IMR-90 (cell line): ENCODE measurements at regions not wholly inside any gene's neighbourhood (a gene's known extent, or its start where the extent isn't known, plus 50 kb on each side); places are given as distances from the start of the nearest gene placed in this dataset.

Experiments used
- ATAC-seq: fragments of 200-7000 bp; cut with Tn5 transposase; 2 replicates; pipeline ENCODE4 v1.9.1; 2020; ENCODE audit warnings: low read depth, mild to moderate bottlenecking, moderate library complexity
- BruUV-seq: library from RNA; stranded (reverse); fragments of 400-500 nt; replicated peaks from 2 replicates; lab custom pipeline; 2021; lab: Mats Ljungman, UMichigan
- CTCF ChIA-PET: fragments of 300-600 bp; formaldehyde crosslinking; extraction: SDS; loops from one replicate; lab custom pipeline; 2021; ENCODE audit warnings: antibody characterized with exemption; lab: Yijun Ruan, JAX
- POLR2A ChIA-PET: fragments of 300-600 bp; sonication (Branson Sonifier 250); formaldehyde crosslinking; loops from one replicate; lab custom pipeline; 2022; ENCODE audit warnings: antibody characterized with exemption; ENCODE audit not compliant: unreplicated experiment; lab: Charles Lee
- DNase-seq: peaks from one replicate; pipeline ENCODE4 v3.0.0; 2013
- H2AFZ ChIP-seq: replicated peaks from 2 replicates; pipeline ENCODE3; 2013; ENCODE audit warnings: low read length, mild to moderate bottlenecking; ENCODE audit not compliant: poor library complexity
- H2AK5ac ChIP-seq: 2 replicates; pipeline ENCODE4 v1.6.1; 2013; ENCODE audit warnings: low read depth, low read length, inconsistent platforms
- H2AK9ac ChIP-seq: replicated peaks from 2 replicates; pipeline ENCODE3; 2013; ENCODE audit warnings: mild to moderate bottlenecking, low read depth, low read length, moderate library complexity; ENCODE audit not compliant: poor library complexity
- H2BK120ac ChIP-seq: 2 replicates; pipeline ENCODE4 v1.6.1; 2013; ENCODE audit warnings: low read depth, low read length, inconsistent platforms
- H2BK15ac ChIP-seq: 3 replicates; pipeline ENCODE4 v1.6.1; 2013; ENCODE audit warnings: low read depth, low read length, inconsistent platforms
- H2BK20ac ChIP-seq: 2 replicates; pipeline ENCODE4 v1.6.1; 2013; ENCODE audit warnings: low read depth, mild to moderate bottlenecking, inconsistent platforms, low read length, moderate library complexity
- H2BK5ac ChIP-seq: 2 replicates; pipeline ENCODE4 v1.6.1; 2013; ENCODE audit warnings: mild to moderate bottlenecking, low read depth, low read length, inconsistent platforms; ENCODE audit not compliant: poor library complexity, severe bottlenecking
- H3K14ac ChIP-seq: replicated peaks from 2 replicates; pipeline ENCODE4 v1.6.1; 2013; ENCODE audit warnings: low read depth, low read length, inconsistent platforms
- H3K18ac ChIP-seq: 2 replicates; pipeline ENCODE4 v1.6.1; 2013; ENCODE audit warnings: low read depth, low read length, control low read depth
- H3K23ac ChIP-seq: 2 replicates; pipeline ENCODE4 v1.6.1; 2013; ENCODE audit warnings: low read depth, low read length, inconsistent platforms
- H3K27ac ChIP-seq: 2 replicates; pipeline ENCODE4 v1.5.1; 2013; ENCODE audit warnings: mild to moderate bottlenecking, control low read depth, low read length; ENCODE audit not compliant: insufficient read depth
- H3K27me3 ChIP-seq: 2 replicates; pipeline ENCODE4 v1.6.1; 2013; ENCODE audit warnings: low read length; ENCODE audit not compliant: control insufficient read depth, insufficient read depth
- H3K36me3 ChIP-seq: 2 replicates; pipeline ENCODE4 v1.6.1; 2013; ENCODE audit warnings: low read length, mixed read lengths; ENCODE audit not compliant: control insufficient read depth, insufficient read depth
- H3K4ac ChIP-seq: 2 replicates; pipeline ENCODE4 v1.6.1; 2013; ENCODE audit warnings: low read depth, low read length, inconsistent platforms
- H3K4me1 ChIP-seq: 2 replicates; pipeline ENCODE4 v1.6.1; 2013; ENCODE audit warnings: low read length, mixed read lengths; ENCODE audit not compliant: control insufficient read depth, insufficient read depth
- H3K4me2 ChIP-seq: 2 replicates; pipeline ENCODE4 v1.6.1; 2013; ENCODE audit warnings: low read depth, mild to moderate bottlenecking, control low read depth, low read length, moderate library complexity
- H3K4me3 ChIP-seq: 2 replicates; pipeline ENCODE4 v1.5.1; 2013; ENCODE audit warnings: low read depth, mild to moderate bottlenecking, control low read depth, low read length, moderate library complexity; ENCODE audit not compliant: insufficient read depth
- H3K56ac ChIP-seq: 2 replicates; pipeline ENCODE4 v1.6.1; 2013; ENCODE audit warnings: low read length, inconsistent platforms; ENCODE audit not compliant: insufficient read depth; ENCODE audit errors: extremely low read depth
- H3K79me1 ChIP-seq, 2 experiments: 2 replicates each; pipeline ENCODE4 v1.6.1; 2013; ENCODE audit warnings: low read length in 2 of 2, inconsistent platforms in 1 of 2, low read depth in 1 of 2
- H3K9ac ChIP-seq: 2 replicates; pipeline ENCODE4 v1.6.1; 2013; ENCODE audit warnings: low read depth, low read length, control low read depth
- H3K9me1 ChIP-seq: 2 replicates; pipeline ENCODE4 v1.6.1; 2013; ENCODE audit warnings: low read length, inconsistent platforms; ENCODE audit not compliant: insufficient read depth
- H3K9me3 ChIP-seq: 2 replicates; pipeline ENCODE4 v1.6.1; 2013; ENCODE audit warnings: low read length; ENCODE audit not compliant: control insufficient read depth, insufficient read depth
- H4K20me1 ChIP-seq: 2 replicates; pipeline ENCODE4 v1.6.1; 2013; ENCODE audit warnings: low read length, inconsistent platforms; ENCODE audit not compliant: insufficient read depth
- H4K5ac ChIP-seq: 2 replicates; pipeline ENCODE4 v1.6.1; 2013; ENCODE audit warnings: mild to moderate bottlenecking, low read depth, low read length, control low read depth
- H4K8ac ChIP-seq, 2 experiments: 2 replicates each; pipeline ENCODE4 v1.6.1; 2013; ENCODE audit warnings: low read depth in 2 of 2, low read length in 2 of 2, control low read depth in 1 of 2, inconsistent platforms in 1 of 2
- H4K91ac ChIP-seq: 2 replicates; pipeline ENCODE4 v1.6.1; 2013; ENCODE audit warnings: low read depth, low read length, inconsistent platforms; ENCODE audit not compliant: insufficient read depth
- BHLHE40 ChIP-seq: fragments of 150-350 bp; IDR thresholded peaks from 2 replicates; pipeline ENCODE4 v1.6.1; 2016; ENCODE audit warnings: mild to moderate bottlenecking, low read depth, low read length
- FOS ChIP-seq: fragments of 150-350 bp; IDR thresholded peaks from 2 replicates; pipeline ENCODE4 v1.6.1; 2016; ENCODE audit warnings: low read depth, low read length
- MAZ ChIP-seq: IDR thresholded peaks from 2 replicates; pipeline ENCODE4 v1.6.1; 2012; ENCODE audit warnings: low read depth, mild to moderate bottlenecking, low read length, improper control_type of control experiment, moderate library complexity, borderline replicate concordance
- MXI1 ChIP-seq: IDR thresholded peaks from 2 replicates; pipeline ENCODE4 v1.6.1; 2012; ENCODE audit warnings: low read depth, mild to moderate bottlenecking, low read length, moderate library complexity, borderline replicate concordance
- RAD21 ChIP-seq: IDR thresholded peaks from 2 replicates; pipeline ENCODE4 v1.6.1; 2012; ENCODE audit warnings: low read length, improper control_type of control experiment
- SMC3 ChIP-seq: fragments of 150-350 bp; IDR thresholded peaks from 2 replicates; pipeline ENCODE4 v1.6.1; 2016; ENCODE audit warnings: low read depth, mild to moderate bottlenecking, antibody characterized with exemption, low read length, moderate library complexity
- WGBS, 2 experiments: methylation state at CpG; one replicate each; pipeline versions ENCODE4 v1.1.5 to v1.1.7; 2013; ENCODE audit warnings: missing lambda C conversion rate in 2 of 2; ENCODE audit not compliant: insufficient read length in 1 of 2; ENCODE audit errors: extremely low coverage in 2 of 2; 5-methylcytosine and 5-hydroxymethylcytosine counted together
- dilution Hi-C: fragments of 300-500 bp; cut with HindIII; formaldehyde crosslinking; loops from one replicate; pipeline ENCODE4 v1.14.3; 2018; ENCODE audit warnings: low sequenced_read_pairs; ENCODE audit not compliant: unreplicated experiment
- in situ Hi-C: fragments of 300-500 bp; cut with MboI; formaldehyde crosslinking; loops from 3 replicates; pipeline ENCODE4 v1.14.3; 2019; ENCODE audit warnings: low sequenced_read_pairs, inconsistent platforms, mixed read lengths
- intact Hi-C: fragments of 100-400 bp; cut with micrococcal nuclease; formaldehyde crosslinking; loops from 2 replicates; pipeline ENCODE4 v1.10.0; 2022
- TF ChIP-seq, protein P1 (sequence below): conservative IDR thresholded peaks from 2 replicates; pipeline ENCODE4 v1.5.1; 2012; ENCODE audit warnings: mild to moderate bottlenecking, low read depth, low read length, improper control_type of control experiment

DNA sequence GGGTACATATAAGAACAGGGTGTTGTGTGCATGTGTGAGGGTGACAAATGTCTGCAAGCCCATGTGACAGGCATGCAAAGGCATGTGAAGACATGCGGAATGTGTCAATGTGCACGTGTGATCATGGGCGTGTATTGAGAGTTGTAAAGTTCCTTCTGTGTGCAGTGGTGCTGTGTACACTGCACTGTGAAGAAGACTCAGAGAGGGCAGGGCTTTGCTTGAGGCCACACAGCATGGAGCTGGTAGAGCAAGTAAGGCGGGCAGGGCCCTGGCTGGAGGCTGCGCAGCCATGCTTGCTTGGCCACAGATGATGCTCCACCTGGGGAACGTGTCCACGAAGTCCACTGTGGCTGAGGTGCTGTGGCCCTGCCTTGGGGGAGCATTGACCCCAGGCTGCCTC lies 66.8 kb downstream of the PTPRS start:
- Histone ChIP-seq H3K4me1 (no peaks in the 10 kb centered on the region), H2AFZ (no peak overlapping the region), H4K91ac (no peak overlapping the region), H3K14ac (no peak overlapping the region), H3K56ac (no peak overlapping the region), H4K8ac (no peak overlapping the region), H3K9ac (no peak overlapping the region), H2BK20ac (no peak overlapping the region), H2AK9ac (peak overlapping the region; percentile 42), H3K23ac (no peak overlapping the region), H3K9me1 (peaks cover 9% of the 10 kb centered on the region), H3K18ac (no peak overlapping the region), H3K9me3 (no peaks in the 10 kb centered on the region), H3K27ac (no peak overlapping the region), H2BK15ac (no peak overlapping the region), H3K4ac (no peak overlapping the region), H3K36me3 (peaks cover 44% of the 10 kb centered on the region), H2AK5ac (no peak overlapping the region), H3K27me3 (no peaks in the 10 kb centered on the region), H3K4me3 (no peak overlapping the region), H2BK5ac (no peak overlapping the region), H4K5ac (no peak overlapping the region), H4K20me1 (no peaks in the 10 kb centered on the region), H3K4me2 (no peak overlapping the region), H2BK120ac (no peak overlapping the region), H3K79me1 (peaks cover 0 to 3% of the 10 kb centered on the region in 2 experiments; a peak in 3 of 4 replicates)
- no TSS peak for BruUV-seq
- dilution Hi-C loops: no loop called here
- 98% methylated on average over 6 of the region's 7 CpGs; no CpG with 5 or more reads in 1 of the 2 experiments for WGBS, 2 experiments
- TF ChIP-seq MXI1 (no peak), SMC3 (no peak), FOS (no peak), RAD21 (no peak), BHLHE40 (no peak), MAZ (no peak)
- TF ChIP-seq, protein P1, sequence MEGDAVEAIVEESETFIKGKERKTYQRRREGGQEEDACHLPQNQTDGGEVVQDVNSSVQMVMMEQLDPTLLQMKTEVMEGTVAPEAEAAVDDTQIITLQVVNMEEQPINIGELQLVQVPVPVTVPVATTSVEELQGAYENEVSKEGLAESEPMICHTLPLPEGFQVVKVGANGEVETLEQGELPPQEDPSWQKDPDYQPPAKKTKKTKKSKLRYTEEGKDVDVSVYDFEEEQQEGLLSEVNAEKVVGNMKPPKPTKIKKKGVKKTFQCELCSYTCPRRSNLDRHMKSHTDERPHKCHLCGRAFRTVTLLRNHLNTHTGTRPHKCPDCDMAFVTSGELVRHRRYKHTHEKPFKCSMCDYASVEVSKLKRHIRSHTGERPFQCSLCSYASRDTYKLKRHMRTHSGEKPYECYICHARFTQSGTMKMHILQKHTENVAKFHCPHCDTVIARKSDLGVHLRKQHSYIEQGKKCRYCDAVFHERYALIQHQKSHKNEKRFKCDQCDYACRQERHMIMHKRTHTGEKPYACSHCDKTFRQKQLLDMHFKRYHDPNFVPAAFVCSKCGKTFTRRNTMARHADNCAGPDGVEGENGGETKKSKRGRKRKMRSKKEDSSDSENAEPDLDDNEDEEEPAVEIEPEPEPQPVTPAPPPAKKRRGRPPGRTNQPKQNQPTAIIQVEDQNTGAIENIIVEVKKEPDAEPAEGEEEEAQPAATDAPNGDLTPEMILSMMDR: no peak
- in situ Hi-C loops: no loop called here
- CTCF ChIA-PET: no interaction called here
- ATAC-seq (no peak), DNase-seq (no peak)
- intact Hi-C loops: no loop called here
- POLR2A ChIA-PET: no interaction called here
